ENCODE measurements at regions not wholly inside any gene's neighbourhood (a gene's known extent, or its start where the extent isn't known, plus 50 kb on each side); places are given as distances from the start of the nearest gene placed in this dataset.

DNA sequence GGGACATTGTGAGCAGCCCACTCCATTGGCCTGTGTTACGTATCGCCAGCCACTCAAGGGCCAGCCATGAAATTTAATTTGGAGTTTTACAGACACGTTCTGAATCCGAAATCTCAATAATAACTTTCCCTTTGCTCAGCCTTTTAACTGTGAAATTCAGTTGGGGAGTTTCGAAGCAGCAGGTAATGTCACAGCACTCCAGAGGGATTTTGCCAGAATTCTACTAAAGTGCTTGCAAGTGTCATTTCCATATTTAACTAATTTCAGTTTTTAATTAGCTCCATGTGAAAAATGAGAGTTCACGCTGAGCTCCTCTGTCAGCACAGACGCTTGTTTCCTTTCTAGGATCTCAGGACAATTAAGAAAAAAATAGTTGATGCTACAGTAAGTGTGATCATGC is 267.1 kb upstream of the WWC1 start:
- no peak overlapping the region for H3K4me2 ChIP-seq (ENCODE audit: control insufficient read depth, extremely low read depth, insufficient read depth, low read depth, low read length)
- H4K20me1 ChIP-seq (ENCODE audit: control insufficient read depth, extremely low read depth, insufficient read depth, low read length) = peaks cover 4% of the 10 kb centered on the region
- no peaks in the 10 kb centered on the region for H3K9me3 ChIP-seq (ENCODE audit: control insufficient read depth, low read depth, low read length)
- H3K27me3 ChIP-seq (ENCODE audit: control insufficient read depth, extremely low read depth, insufficient read depth, low read length) = no peaks in the 10 kb centered on the region
- peaks cover 2% of the 10 kb centered on the region for H3K9me1 ChIP-seq (ENCODE audit: control insufficient read depth, extremely low read depth, insufficient read depth, low read length)
- TF ChIP-seq, protein P1, sequence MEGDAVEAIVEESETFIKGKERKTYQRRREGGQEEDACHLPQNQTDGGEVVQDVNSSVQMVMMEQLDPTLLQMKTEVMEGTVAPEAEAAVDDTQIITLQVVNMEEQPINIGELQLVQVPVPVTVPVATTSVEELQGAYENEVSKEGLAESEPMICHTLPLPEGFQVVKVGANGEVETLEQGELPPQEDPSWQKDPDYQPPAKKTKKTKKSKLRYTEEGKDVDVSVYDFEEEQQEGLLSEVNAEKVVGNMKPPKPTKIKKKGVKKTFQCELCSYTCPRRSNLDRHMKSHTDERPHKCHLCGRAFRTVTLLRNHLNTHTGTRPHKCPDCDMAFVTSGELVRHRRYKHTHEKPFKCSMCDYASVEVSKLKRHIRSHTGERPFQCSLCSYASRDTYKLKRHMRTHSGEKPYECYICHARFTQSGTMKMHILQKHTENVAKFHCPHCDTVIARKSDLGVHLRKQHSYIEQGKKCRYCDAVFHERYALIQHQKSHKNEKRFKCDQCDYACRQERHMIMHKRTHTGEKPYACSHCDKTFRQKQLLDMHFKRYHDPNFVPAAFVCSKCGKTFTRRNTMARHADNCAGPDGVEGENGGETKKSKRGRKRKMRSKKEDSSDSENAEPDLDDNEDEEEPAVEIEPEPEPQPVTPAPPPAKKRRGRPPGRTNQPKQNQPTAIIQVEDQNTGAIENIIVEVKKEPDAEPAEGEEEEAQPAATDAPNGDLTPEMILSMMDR (optimal IDR thresholded peaks at IDR 0.05 in 1 of 3, IDR thresholded peaks at IDR 0.05 in 1 of 3, conservative IDR thresholded peaks at IDR 0.05 in 1 of 3; ENCODE audit: extremely low read depth in 1 of 3, insufficient read depth in 2 of 3, low read length in 3 of 3) = no peak
- TF ChIP-seq EZH2 (IDR thresholded peaks at IDR 0.05; ENCODE audit: low read length) = no peak
- no peak overlapping the region for H3K27ac ChIP-seq (ENCODE audit: control insufficient read depth, insufficient read depth, low read length)
- peaks cover 8% of the 10 kb centered on the region for H3K4me1 ChIP-seq (ENCODE audit: control insufficient read depth, extremely low read depth, insufficient read depth, low read length)
- DNase-seq (ENCODE audit: low read depth, low spot score) (no peak), FAIRE-seq (no peak)
- H3K4me3 ChIP-seq (ENCODE audit: control insufficient read depth in 2 of 3, extremely low read depth in 1 of 3, insufficient read depth in 2 of 3, low read depth in 1 of 3, low read length in 3 of 3) = no peak overlapping the region
- dilution Hi-C loops (cut with MboI; ENCODE audit: extremely low pct_ligation_motif_present, low sequenced_read_pairs) = no loop called here
- no peak overlapping the region for H3K9ac ChIP-seq (ENCODE audit: control insufficient read depth, extremely low read depth, insufficient read depth, low read length)
- H3K79me2 ChIP-seq (ENCODE audit: control insufficient read depth, insufficient read depth, low read length) = peaks cover 44% of the 10 kb centered on the region
- peaks cover 2 to 8% of the 10 kb centered on the region in 2 experiments for H3K36me3 ChIP-seq (ENCODE audit: control insufficient read depth in 2 of 2, extremely low read depth in 1 of 2, insufficient read depth in 2 of 2, low read length in 2 of 2)
- H2AFZ ChIP-seq (ENCODE audit: control insufficient read depth, low read length) = no peak overlapping the region

DNA sequence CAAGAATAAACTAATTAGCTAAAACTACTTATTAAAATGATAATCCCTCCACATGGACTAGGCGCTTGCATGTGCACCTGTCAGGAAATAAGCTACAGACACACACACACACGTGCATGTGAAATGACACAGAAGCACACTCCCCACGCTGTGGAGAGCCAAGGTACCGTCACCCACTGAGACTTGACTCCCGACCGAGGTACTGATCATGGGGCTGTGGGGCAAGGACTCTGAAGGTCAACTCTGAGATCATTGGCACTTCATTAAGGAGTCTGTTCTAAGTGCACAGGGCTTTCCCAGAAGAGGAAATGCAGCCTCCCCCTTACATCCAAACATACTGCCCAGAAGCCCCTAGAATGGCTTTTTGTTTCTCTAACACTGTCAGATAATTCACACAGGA is 264.4 kb upstream of the WWC1 start:
- H3K27me3 ChIP-seq (ENCODE audit: control insufficient read depth, extremely low read depth, insufficient read depth, low read length) = no peaks in the 10 kb centered on the region
- TF ChIP-seq, protein P1 (optimal IDR thresholded peaks at IDR 0.05 in 1 of 3, IDR thresholded peaks at IDR 0.05 in 1 of 3, conservative IDR thresholded peaks at IDR 0.05 in 1 of 3; ENCODE audit: extremely low read depth in 1 of 3, insufficient read depth in 2 of 3, low read length in 3 of 3) = no peak
- TF ChIP-seq EZH2 (IDR thresholded peaks at IDR 0.05; ENCODE audit: low read length) = no peak
- H3K4me3 ChIP-seq (ENCODE audit: control insufficient read depth in 2 of 3, extremely low read depth in 1 of 3, insufficient read depth in 2 of 3, low read depth in 1 of 3, low read length in 3 of 3) = no peak overlapping the region
- no peaks in the 10 kb centered on the region for H3K9me3 ChIP-seq (ENCODE audit: control insufficient read depth, low read depth, low read length)
- no peak for FAIRE-seq
- H3K9ac ChIP-seq (ENCODE audit: control insufficient read depth, extremely low read depth, insufficient read depth, low read length) = no peak overlapping the region
- H3K27ac ChIP-seq (ENCODE audit: control insufficient read depth, insufficient read depth, low read length) = no peak overlapping the region
- peaks cover 37% of the 10 kb centered on the region for H3K79me2 ChIP-seq (ENCODE audit: control insufficient read depth, insufficient read depth, low read length)
- peaks cover 2% of the 10 kb centered on the region for H3K9me1 ChIP-seq (ENCODE audit: control insufficient read depth, extremely low read depth, insufficient read depth, low read length)
- peaks cover 6% of the 10 kb centered on the region for H4K20me1 ChIP-seq (ENCODE audit: control insufficient read depth, extremely low read depth, insufficient read depth, low read length)
- dilution Hi-C loops (cut with MboI; ENCODE audit: extremely low pct_ligation_motif_present, low sequenced_read_pairs) = no loop called here
- H3K4me2 ChIP-seq (ENCODE audit: control insufficient read depth, extremely low read depth, insufficient read depth, low read depth, low read length) = no peak overlapping the region
- peaks cover 0 to 8% of the 10 kb centered on the region in 2 experiments for H3K36me3 ChIP-seq (ENCODE audit: control insufficient read depth in 2 of 2, extremely low read depth in 1 of 2, insufficient read depth in 2 of 2, low read length in 2 of 2)
- H2AFZ ChIP-seq (ENCODE audit: control insufficient read depth, low read length) = no peak overlapping the region
- no peak for DNase-seq (ENCODE audit: low read depth, low spot score)
- H3K4me1 ChIP-seq (ENCODE audit: control insufficient read depth, extremely low read depth, insufficient read depth, low read length) = no peaks in the 10 kb centered on the region

Measured in keratinocyte (primary cell).